Peyer's patch (tissue), 4 donors: ENCODE measurements at regions not wholly inside any gene's neighbourhood (a gene's known extent, or its start where the extent isn't known, plus 50 kb on each side); places are given as distances from the start of the nearest gene placed in this dataset.

Source experiments
- DNase-seq, 3 donors: peaks; one replicate each; pipeline ENCODE4 v3.0.0-alpha.2; 2017 to 2019
- H3K27ac ChIP-seq, 4 donors: fragments of 200-600 bp; sonication (generic); one replicate each; pipeline ENCODE4 v1.5.1; 2016 to 2019
- H3K27me3 ChIP-seq, 2 donors: fragments of 200-600 bp; sonication (generic); one replicate each; pipeline ENCODE4 v1.5.1; 2019
- H3K36me3 ChIP-seq, 3 donors: fragments of 200-600 bp; sonication (generic); one replicate each; pipeline ENCODE4 v1.5.1; 2016 to 2019
- H3K4me1 ChIP-seq, 4 donors: fragments of 200-600 bp; sonication (generic); one replicate each; pipeline ENCODE4 v1.5.1; 2016 to 2019
- H3K4me3 ChIP-seq, 4 donors: fragments of 200-600 bp; sonication (generic); 1 replicate in 3 of 4; 2 replicates in 1 of 4; pipeline ENCODE4 v1.5.1; 2016 to 2019; ENCODE audit warnings: mild to moderate bottlenecking in 1 of 4
- H3K9me3 ChIP-seq, 4 donors: fragments of 200-600 bp; sonication (generic); one replicate each; pipeline ENCODE4 v1.5.1; 2016 to 2019; ENCODE audit warnings: mild to moderate bottlenecking in 1 of 4
- CTCF ChIP-seq, 6 experiments: fragments of 450-650 bp in 4 of 6; fragments of 200-600 bp in 2 of 6; sonication (generic) in 1 of 6; IDR thresholded peaks; one replicate each; pipeline ENCODE4 v1.5.1; 2017 to 2019; ENCODE audit warnings: antibody characterized with exemption in 6 of 6, mild to moderate bottlenecking in 3 of 6, moderate library complexity in 1 of 6
- POLR2A ChIP-seq, 2 donors: fragments of 450-650 bp; IDR thresholded peaks; one replicate each; pipeline ENCODE4 v1.5.1; 2017; ENCODE audit warnings: antibody characterized with exemption in 2 of 2, mild to moderate bottlenecking in 2 of 2, moderate library complexity in 2 of 2

- no peak for DNase-seq
- Histone ChIP-seq H3K27me3 (no peaks in the 10 kb centered on the region), H3K4me3 (no peak overlapping the region), H3K9me3 (no peaks in the 10 kb centered on the region), H3K27ac (no peak overlapping the region), H3K36me3 (no peaks in the 10 kb centered on the region), H3K4me1 (no peaks in the 10 kb centered on the region)
- TF ChIP-seq POLR2A (IDR thresholded peaks at IDR 0.05) (no peak), CTCF (IDR thresholded peaks at IDR 0.05) (no peak)
Measured at GRCh38 chr12:77494296-77494695, 336.4 kb upstream of the NAV3 start.

- Histone ChIP-seq H3K36me3 (no peaks in the 10 kb centered on the region), H3K4me1 (no peaks in the 10 kb centered on the region), H3K9me3 (no peaks in the 10 kb centered on the region), H3K27ac (no peak overlapping the region), H3K27me3 (no peaks in the 10 kb centered on the region), H3K4me3 (no peak overlapping the region)
- TF ChIP-seq CTCF (IDR thresholded peaks at IDR 0.05) (no peak), POLR2A (IDR thresholded peaks at IDR 0.05) (no peak)
- DNase-seq, result no peak
Measured at GRCh38 chr12:77493302-77494168, 337.2 kb upstream of the NAV3 start.

- Histone ChIP-seq H3K27me3 (no peaks in the 10 kb centered on the region), H3K9me3 (no peaks in the 10 kb centered on the region), H3K4me1 (no peaks in the 10 kb centered on the region), H3K36me3 (no peaks in the 10 kb centered on the region), H3K4me3 (no peak overlapping the region), H3K27ac (no peak overlapping the region)
- DNase-seq, result no peak
- TF ChIP-seq POLR2A (IDR thresholded peaks at IDR 0.05) (no peak), CTCF (IDR thresholded peaks at IDR 0.05) (no peak)
Measured at GRCh38 chr12:77492536-77492935, 338.2 kb upstream of the NAV3 start.

- TF ChIP-seq CTCF (IDR thresholded peaks at IDR 0.05), result no peak
- no peak for TF ChIP-seq POLR2A (IDR thresholded peaks at IDR 0.05)
- Histone ChIP-seq H3K4me1 (no peaks in the 10 kb centered on the region), H3K9me3 (no peaks in the 10 kb centered on the region), H3K4me3 (no peak overlapping the region), H3K27me3 (no peaks in the 10 kb centered on the region), H3K27ac (no peak overlapping the region), H3K36me3 (no peaks in the 10 kb centered on the region)
- DNase-seq, result no peak
Measured at GRCh38 chr12:77489331-77489970, 341.2 kb upstream of the NAV3 start.

GRCh38 chr12:77488041-77488620 lies 342.6 kb upstream of the NAV3 start:
- H3K4me3 ChIP-seq, result no peak overlapping the region
- TF ChIP-seq POLR2A (IDR thresholded peaks at IDR 0.05) (no peak), CTCF (IDR thresholded peaks at IDR 0.05) (no peak)
- DNase-seq, result no peak
- no peaks in the 10 kb centered on the region for H3K9me3 ChIP-seq
- no peaks in the 10 kb centered on the region for H3K4me1 ChIP-seq
- no peaks in the 10 kb centered on the region for H3K36me3 ChIP-seq
- no peaks in the 10 kb centered on the region for H3K27me3 ChIP-seq
- H3K27ac ChIP-seq, result no peak overlapping the region
